GM23338 (cell line): ENCODE measurements at regions not wholly inside any gene's neighbourhood (a gene's known extent, or its start where the extent isn't known, plus 50 kb on each side); places are given as distances from the start of the nearest gene placed in this dataset.

ENCODE experiments used
- ATAC-seq: fragments of 200-7000 bp; cut with Tn5 transposase; 3 replicates; pipeline ENCODE4 v1.9.1; 2020
- DNase-seq: peaks from one replicate; pipeline ENCODE4 v3.0.0-alpha.2; 2015; ENCODE audit warnings: low spot score
- H2AFZ ChIP-seq: fragments of 200-600 bp; sonication (generic); 2 replicates; pipeline ENCODE4 v1.8.0; 2016; ENCODE audit warnings: antibody characterized with exemption, mild to moderate bottlenecking, moderate library complexity
- H3F3A ChIP-seq: fragments of 200-600 bp; sonication (generic); replicated peaks from 2 replicates; pipeline ENCODE4 v1.8.0; 2017; ENCODE audit warnings: antibody characterized with exemption, mixed run types, low read depth
- H3K27ac ChIP-seq: fragments of 200-600 bp; sonication (generic); 2 replicates; pipeline ENCODE4 v1.6.1; 2016; ENCODE audit warnings: low read depth
- H3K27me3 ChIP-seq: fragments of 200-600 bp; sonication (generic); 2 replicates; pipeline ENCODE4 v1.8.0; 2016; ENCODE audit warnings: mild to moderate bottlenecking, mixed run types, moderate library complexity; ENCODE audit not compliant: insufficient read depth
- H3K36me3 ChIP-seq: fragments of 200-600 bp; sonication (generic); 2 replicates; pipeline ENCODE4 v1.8.0; 2016; ENCODE audit warnings: mild to moderate bottlenecking; ENCODE audit not compliant: insufficient read depth
- H3K4me1 ChIP-seq: fragments of 200-600 bp; sonication (generic); 2 replicates; pipeline ENCODE4 v1.8.0; 2016; ENCODE audit warnings: mild to moderate bottlenecking, moderate library complexity; ENCODE audit not compliant: insufficient read depth
- H3K4me2 ChIP-seq: fragments of 200-600 bp; sonication (generic); 2 replicates; pipeline ENCODE4 v1.7.1; 2017; ENCODE audit warnings: mixed run types
- H3K4me3 ChIP-seq: fragments of 200-600 bp; sonication (generic); 2 replicates; pipeline ENCODE4 v1.6.1; 2016; ENCODE audit warnings: mixed run types
- H3K79me2 ChIP-seq: fragments of 200-600 bp; sonication (generic); replicated peaks from 2 replicates; pipeline ENCODE4 v1.8.0; 2017; ENCODE audit warnings: mild to moderate bottlenecking; ENCODE audit not compliant: insufficient read depth
- H3K9me2 ChIP-seq: fragments of 200-600 bp; sonication (generic); 2 replicates; pipeline ENCODE4 v1.8.0; 2017; ENCODE audit not compliant: insufficient read depth
- H4K20me1 ChIP-seq: fragments of 200-600 bp; sonication (generic); replicated peaks from 2 replicates; pipeline ENCODE4 v1.8.0; 2017; ENCODE audit warnings: mild to moderate bottlenecking; ENCODE audit not compliant: insufficient read depth
- H3K27ac Mint-ChIP-seq: 2 replicates; pipeline ENCODE4 v1.8.0; 2020; ENCODE audit warnings: inconsistent platforms, mild to moderate bottlenecking, moderate library complexity, mixed read lengths
- H3K27me3 Mint-ChIP-seq: 3 replicates; pipeline ENCODE4 v1.8.0; 2022; ENCODE audit warnings: low read depth, mild to moderate bottlenecking, moderate library complexity, mixed read lengths, inconsistent platforms; ENCODE audit not compliant: insufficient read depth, poor library complexity
- H3K36me3 Mint-ChIP-seq: 3 replicates; pipeline ENCODE4 v1.8.0; 2021; ENCODE audit warnings: low read depth, mild to moderate bottlenecking, inconsistent platforms, moderate library complexity, mixed read lengths
- H3K4me1 Mint-ChIP-seq: 3 replicates; pipeline ENCODE4 v1.8.0; 2020; ENCODE audit warnings: mild to moderate bottlenecking, inconsistent platforms, mixed read lengths
- H3K4me3 Mint-ChIP-seq: 3 replicates; pipeline ENCODE4 v1.8.0; 2021; ENCODE audit warnings: moderate library complexity, mild to moderate bottlenecking, inconsistent platforms, mixed read lengths
- H3K9me3 Mint-ChIP-seq: 3 replicates; pipeline ENCODE4 v1.8.0; 2020; ENCODE audit warnings: moderate library complexity, mild to moderate bottlenecking, inconsistent platforms, mixed read lengths
- CREB1 ChIP-seq: fragments of 250-450 bp; sonication (Bioruptor Pico); IDR thresholded peaks from 2 replicates; pipeline ENCODE4 v1.5.0; 2020; ENCODE audit warnings: low read depth, mild to moderate bottlenecking, moderate library complexity
- EZH2 ChIP-seq: fragments of 200-600 bp; sonication (generic); IDR thresholded peaks from one replicate; pipeline ENCODE4 v1.8.0; 2017; ENCODE audit warnings: antibody characterized with exemption, mild to moderate bottlenecking, low read depth; ENCODE audit not compliant: unreplicated experiment
- NANOG ChIP-seq: IDR thresholded peaks from 2 replicates; pipeline ENCODE4 v1.6.1; 2016; ENCODE audit warnings: antibody characterized with exemption, borderline replicate concordance
- POLR2AphosphoS5 ChIP-seq: IDR thresholded peaks from 2 replicates; pipeline ENCODE4 v1.6.1; 2016; ENCODE audit warnings: antibody characterized with exemption, low read depth
- ZNF462 ChIP-seq: fragments of 250-450 bp; sonication (Bioruptor Pico); IDR thresholded peaks from 2 replicates; pipeline ENCODE4 v1.5.0; 2020; ENCODE audit warnings: mild to moderate bottlenecking, moderate library complexity

GRCh38 chr5:56313004-56313531, 79.9 kb upstream of the ANKRD55 start (continued):
- TF ChIP-seq CREB1 (CRISPR knock-in tag) (no peak), NANOG (no peak), ZNF462 (CRISPR knock-in tag) (no peak), POLR2AphosphoS5 (no peak)

GRCh38 chr5:56311306-56311905, 78.3 kb upstream of the ANKRD55 start:
- TF ChIP-seq POLR2AphosphoS5 (no peak), EZH2 (no peak)
- Histone ChIP-seq H3F3A (no peaks in the 10 kb centered on the region), H3K4me2 (no peak overlapping the region), H3K79me2 (no peaks in the 10 kb centered on the region), H2AFZ (0 out of 2 replicates have a peak overlapping the region, but pooled peaks have one; percentile 32), H3K4me1 (peaks cover 11% of the 10 kb centered on the region), H3K36me3 (0 out of 2 replicates have a peak, but pooled peaks cover 3% of the 10 kb centered on the region), H3K9me2 (0 out of 2 replicates have a peak, but pooled peaks cover 3% of the 10 kb centered on the region), H3K4me3 (no peak overlapping the region), H3K27ac (no peak overlapping the region), H3K27me3 (no peaks in the 10 kb centered on the region), H4K20me1 (no peaks in the 10 kb centered on the region)
- Mint-ChIP-seq H3K4me3 (no peak overlapping the region), H3K27me3 (no peaks in the 10 kb centered on the region), H3K36me3 (no peaks in the 10 kb centered on the region; the same call in 2 of the 3 replicates), H3K27ac (no peak overlapping the region), H3K9me3 (peaks cover 9% of the 10 kb centered on the region; the same call in 2 of the 3 replicates), H3K4me1 (peaks cover 5% of the 10 kb centered on the region; the same call in 2 of the 3 replicates)
- ATAC-seq (no peak), DNase-seq (no peak)
